GM18520 (cell line): ENCODE measurements at regions not wholly inside any gene's neighbourhood (a gene's known extent, or its start where the extent isn't known, plus 50 kb on each side); places are given as distances from the start of the nearest gene placed in this dataset.

Experiments used
- ATAC-seq: cut with Tn5 transposase; IDR thresholded peaks from one replicate; pipeline ENCODE4 v1.9.1; 2021; ENCODE audit not compliant: unreplicated experiment

GRCh38 chr2:189267925-189268579, 88.5 kb upstream of the COL5A2 start:
- no peak for ATAC-seq

GRCh38 chr2:189268763-189269162, 89.2 kb upstream of the COL5A2 start:
- ATAC-seq = no peak

GRCh38 chr2:189273734-189274133, 94.2 kb upstream of the COL5A2 start:
- no peak for ATAC-seq

- no peak for ATAC-seq
These were observed 94.8 kb upstream of the COL5A2 start for GRCh38 chr2:189274361-189274760.

GRCh38 chr2:189276277-189276676, 96.7 kb upstream of the COL5A2 start:
- ATAC-seq = no peak

- ATAC-seq = no peak
These were observed 101.6 kb upstream of the COL5A2 start for GRCh38 chr2:189281201-189281600.

GRCh38 chr2:189285349-189285748, 105.8 kb upstream of the COL5A2 start:
- ATAC-seq = no peak

GRCh38 chr2:189285962-189286645, 106.5 kb upstream of the COL5A2 start:
- no peak for ATAC-seq

- ATAC-seq = no peak
These were observed 107.8 kb upstream of the COL5A2 start for GRCh38 chr2:189287363-189287762.

- peak; percentile 47 for ATAC-seq
These were observed 108.5 kb upstream of the COL5A2 start for GRCh38 chr2:189287982-189288521.

GRCh38 chr2:189291460-189291859, 111.9 kb upstream of the COL5A2 start:
- ATAC-seq = no peak

GRCh38 chr2:189293164-189293563, 113.6 kb upstream of the COL5A2 start:
- ATAC-seq = no peak

GRCh38 chr2:189297446-189297845, 117.9 kb upstream of the COL5A2 start:
- ATAC-seq = no peak

GRCh38 chr2:189298038-189298437, 118.5 kb upstream of the COL5A2 start:
- no peak for ATAC-seq

GRCh38 chr2:189298481-189298880, 118.9 kb upstream of the COL5A2 start:
- ATAC-seq = no peak

- no peak for ATAC-seq
These were observed 120.4 kb upstream of the COL5A2 start for GRCh38 chr2:189299974-189300373.

- ATAC-seq = no peak
These were observed 121.4 kb upstream of the COL5A2 start for GRCh38 chr2:189300916-189301315.

GRCh38 chr2:189302274-189302948, 122.8 kb upstream of the COL5A2 start:
- no peak for ATAC-seq

GRCh38 chr2:189304360-189304759, 124.8 kb upstream of the COL5A2 start:
- ATAC-seq = no peak

- ATAC-seq = no peak
These were observed 125.9 kb upstream of the COL5A2 start for GRCh38 chr2:189305291-189305943.

- ATAC-seq = no peak
These were observed 127.0 kb upstream of the COL5A2 start for GRCh38 chr2:189306525-189306924.
